H9 (cell line): ENCODE measurements at regions not wholly inside any gene's neighbourhood (a gene's known extent, or its start where the extent isn't known, plus 50 kb on each side); places are given as distances from the start of the nearest gene placed in this dataset.

Experiments used
- DNase-seq: peaks from one replicate; pipeline ENCODE4 v3.0.0-alpha.2; 2017
- H2AFZ ChIP-seq: one replicate; pipeline ENCODE4 v1.6.1; 2013; ENCODE audit warnings: mild to moderate bottlenecking, low read length, control low read depth, moderate library complexity
- H2AK5ac ChIP-seq: 2 replicates; pipeline ENCODE4 v1.6.1; 2013; ENCODE audit warnings: low read length, control low read depth, mixed read lengths; ENCODE audit not compliant: insufficient read length
- H2BK120ac ChIP-seq: one replicate; pipeline ENCODE4 v1.6.1; 2013; ENCODE audit warnings: low read depth, mild to moderate bottlenecking, low read length, control low read depth, inconsistent platforms; ENCODE audit not compliant: poor library complexity, severe bottlenecking
- H2BK12ac ChIP-seq: 2 replicates; pipeline ENCODE4 v1.6.1; 2013; ENCODE audit warnings: low read length, control low read depth, mixed read lengths, low read depth; ENCODE audit not compliant: insufficient read length
- H2BK15ac ChIP-seq: 2 replicates; pipeline ENCODE4 v1.6.1; 2013; ENCODE audit warnings: low read depth, low read length, control low read depth
- H2BK20ac ChIP-seq: one replicate; pipeline ENCODE4 v1.6.1; 2013; ENCODE audit warnings: low read depth, mild to moderate bottlenecking, low read length, control low read depth, inconsistent platforms; ENCODE audit not compliant: poor library complexity, severe bottlenecking
- H2BK5ac ChIP-seq: 2 replicates; pipeline ENCODE4 v1.6.1; 2013; ENCODE audit warnings: low read length, control low read depth, mixed read lengths; ENCODE audit not compliant: insufficient read length
- H3K14ac ChIP-seq: 2 replicates; pipeline ENCODE4 v1.6.1; 2013; ENCODE audit warnings: low read length, control low read depth; ENCODE audit not compliant: insufficient read depth
- H3K18ac ChIP-seq: 2 replicates; pipeline ENCODE4 v1.6.1; 2013; ENCODE audit warnings: low read depth, mild to moderate bottlenecking, mixed read lengths, low read length, control low read depth; ENCODE audit not compliant: insufficient read length
- H3K23ac ChIP-seq: 2 replicates; pipeline ENCODE4 v1.6.1; 2013; ENCODE audit warnings: low read length, control low read depth, mixed read lengths, low read depth; ENCODE audit not compliant: insufficient read length
- H3K23me2 ChIP-seq: 2 replicates; pipeline ENCODE4 v1.6.1; 2013; ENCODE audit warnings: low read depth, mild to moderate bottlenecking, mixed read lengths, low read length, control low read depth; ENCODE audit not compliant: insufficient read length, poor library complexity, severe bottlenecking
- H3K27ac ChIP-seq: 2 replicates; pipeline ENCODE4 v1.5.1; 2013; ENCODE audit warnings: low read length, control low read depth, mixed read lengths, low read depth; ENCODE audit not compliant: insufficient read length
- H3K27me3 ChIP-seq: 2 replicates; pipeline ENCODE4 v1.6.1; 2013; ENCODE audit warnings: low read length, control low read depth, inconsistent platforms; ENCODE audit not compliant: insufficient read depth
- H3K4ac ChIP-seq: 2 replicates; pipeline ENCODE4 v1.6.1; 2013; ENCODE audit warnings: low read depth, mild to moderate bottlenecking, control low read depth, inconsistent platforms, low read length, moderate library complexity
- H3K4me1 ChIP-seq: 2 replicates; pipeline ENCODE4 v1.6.1; 2013; ENCODE audit warnings: low read length, control low read depth, inconsistent platforms; ENCODE audit not compliant: insufficient read depth
- H3K4me2 ChIP-seq: 2 replicates; pipeline ENCODE4 v1.6.1; 2013; ENCODE audit warnings: low read length, control low read depth, mixed read lengths; ENCODE audit not compliant: insufficient read length, insufficient read depth
- H3K56ac ChIP-seq: 2 replicates; pipeline ENCODE4 v1.6.1; 2013; ENCODE audit warnings: low read depth, mild to moderate bottlenecking, mixed read lengths, low read length, control low read depth; ENCODE audit not compliant: insufficient read length
- H3K79me1 ChIP-seq: 2 replicates; pipeline ENCODE4 v1.6.1; 2013; ENCODE audit warnings: low read depth, mild to moderate bottlenecking, moderate library complexity, low read length, control low read depth, inconsistent platforms; ENCODE audit not compliant: insufficient read depth, poor library complexity, severe bottlenecking
- H3K79me2 ChIP-seq: 2 replicates; pipeline ENCODE4 v1.6.1; 2013; ENCODE audit warnings: low read length, control low read depth, inconsistent platforms; ENCODE audit not compliant: insufficient read depth
- H3K9ac ChIP-seq: 2 replicates; pipeline ENCODE4 v1.6.1; 2013; ENCODE audit warnings: low read length, control low read depth, mixed read lengths; ENCODE audit not compliant: insufficient read length; ENCODE audit errors: extremely low read depth
- H3K9me3 ChIP-seq: one replicate; pipeline ENCODE4 v1.6.1; 2013; ENCODE audit warnings: low read depth, low read length, inconsistent platforms; ENCODE audit not compliant: control insufficient read depth
- H3T11ph ChIP-seq: one replicate; pipeline ENCODE4 v1.6.1; 2013; ENCODE audit warnings: mild to moderate bottlenecking, low read length, control low read depth, inconsistent platforms
- H4K20me1 ChIP-seq: one replicate; pipeline ENCODE4 v1.6.1; 2013; ENCODE audit not compliant: control insufficient read depth, insufficient read length, insufficient read depth
- H4K5ac ChIP-seq: 2 replicates; pipeline ENCODE4 v1.6.1; 2013; ENCODE audit warnings: low read depth, mild to moderate bottlenecking, mixed read lengths, low read length, control low read depth; ENCODE audit not compliant: insufficient read length
- H4K8ac ChIP-seq: replicated peaks from 2 replicates; pipeline ENCODE4 v1.6.1; 2013; ENCODE audit warnings: low read length, control low read depth, mixed read lengths, low read depth; ENCODE audit not compliant: insufficient read length
- H4K91ac ChIP-seq: 2 replicates; pipeline ENCODE4 v1.6.1; 2013; ENCODE audit warnings: low read depth, mild to moderate bottlenecking, moderate library complexity, mixed read lengths, low read length, control low read depth; ENCODE audit not compliant: insufficient read length
- H3K27ac Mint-ChIP-seq, 3 experiments: 2 replicates in 2 of 3; 3 replicates in 1 of 3; pipeline ENCODE4 v1.8.0; 2020 to 2021; ENCODE audit warnings: mixed read lengths in 3 of 3, mild to moderate bottlenecking in 1 of 3, moderate library complexity in 1 of 3
- H3K27me3 Mint-ChIP-seq: 2 replicates; pipeline ENCODE4 v1.8.0; 2021; ENCODE audit warnings: low read depth, mild to moderate bottlenecking, moderate library complexity, mixed read lengths
- H3K36me3 Mint-ChIP-seq, 3 experiments: 2 replicates in 2 of 3; 3 replicates in 1 of 3; pipeline ENCODE4 v1.8.0; 2020 to 2021; ENCODE audit warnings: low read depth in 3 of 3, mixed read lengths in 3 of 3; ENCODE audit not compliant: insufficient read depth in 1 of 3
- H3K4me1 Mint-ChIP-seq, 2 experiments: 2 replicates each; pipeline ENCODE4 v1.8.0; 2020; ENCODE audit warnings: mixed read lengths in 2 of 2
- H3K4me3 Mint-ChIP-seq, 2 experiments: 2 replicates in 1 of 2; 3 replicates in 1 of 2; pipeline ENCODE4 v1.8.0; 2020 to 2021; ENCODE audit warnings: mild to moderate bottlenecking in 2 of 2, mixed read lengths in 2 of 2, moderate library complexity in 1 of 2
- H3K9me3 Mint-ChIP-seq, 2 experiments: 2 replicates in 1 of 2; 3 replicates in 1 of 2; pipeline ENCODE4 v1.8.0; 2020; ENCODE audit warnings: mild to moderate bottlenecking in 2 of 2, mixed read lengths in 2 of 2, moderate library complexity in 1 of 2
- CTCF ChIP-seq: fragments of 200-600 bp; sonication (generic); conservative IDR thresholded peaks from 3 replicates; pipeline ENCODE4 v1.8.0; 2021; ENCODE audit warnings: antibody characterized with exemption, mild to moderate bottlenecking
- WGBS: extraction: QIAGEN DNeasy Blood & Tissue Kit; methylation state at CpG from one replicate; pipeline ENCODE4 v1.1.7; 2013; ENCODE audit warnings: missing lambda C conversion rate, low lambda C conversion rate, mixed read lengths; ENCODE audit not compliant: insufficient read length; ENCODE audit errors: extremely low coverage; 5-methylcytosine and 5-hydroxymethylcytosine counted together

- Histone ChIP-seq H3K79me2 (no peaks in the 10 kb centered on the region), H3K56ac (no peak overlapping the region), H3K14ac (no peak overlapping the region), H4K91ac (no peak overlapping the region), H3K4me2 (no peak overlapping the region), H3K27ac (no peak overlapping the region), H3K18ac (no peak overlapping the region), H2BK5ac (no peak overlapping the region), H3K27me3 (no peaks in the 10 kb centered on the region), H3K9ac (no peak overlapping the region), H2AFZ (no peak overlapping the region), H3K9me3 (no peaks in the 10 kb centered on the region), H2BK15ac (no peak overlapping the region), H3K4ac (no peak overlapping the region), H3K23ac (no peak overlapping the region), H2BK120ac (no peak overlapping the region), H2BK20ac (no peak overlapping the region), H3K23me2 (no peaks in the 10 kb centered on the region), H2BK12ac (no peak overlapping the region), H3T11ph (no peak overlapping the region), H4K8ac (no peak overlapping the region), H4K20me1 (no peaks in the 10 kb centered on the region), H3K4me1 (no peaks in the 10 kb centered on the region), H2AK5ac (no peak overlapping the region), H4K5ac (no peak overlapping the region), H3K79me1 (no peaks in the 10 kb centered on the region)
- Mint-ChIP-seq H3K27ac (no peak overlapping the region), H3K9me3 (peaks cover 3 to 6% of the 10 kb centered on the region in 2 experiments; a peak in 4 of 5 replicates), H3K4me3 (no peak overlapping the region), H3K27me3 (no peaks in the 10 kb centered on the region), H3K36me3 (peaks cover 2 to 6% (median 3%) of the 10 kb centered on the region in 3 experiments; a peak in 4 of 7 replicates), H3K4me1 (no peaks in the 10 kb centered on the region)
- WGBS, result no CpG with 5 or more reads among the region's 3 CpGs
- no peak for DNase-seq
- TF ChIP-seq CTCF, result no peak
These were observed 507.2 kb downstream of the GRXCR1 start for GRCh38 chr4:43399726-43400125.
